ENCODE measurements at regions not wholly inside any gene's neighbourhood (a gene's known extent, or its start where the extent isn't known, plus 50 kb on each side); places are given as distances from the start of the nearest gene placed in this dataset.
A peak's percentile ranks its signal among the peaks of the same experiment; 100 is the strongest.

DNA sequence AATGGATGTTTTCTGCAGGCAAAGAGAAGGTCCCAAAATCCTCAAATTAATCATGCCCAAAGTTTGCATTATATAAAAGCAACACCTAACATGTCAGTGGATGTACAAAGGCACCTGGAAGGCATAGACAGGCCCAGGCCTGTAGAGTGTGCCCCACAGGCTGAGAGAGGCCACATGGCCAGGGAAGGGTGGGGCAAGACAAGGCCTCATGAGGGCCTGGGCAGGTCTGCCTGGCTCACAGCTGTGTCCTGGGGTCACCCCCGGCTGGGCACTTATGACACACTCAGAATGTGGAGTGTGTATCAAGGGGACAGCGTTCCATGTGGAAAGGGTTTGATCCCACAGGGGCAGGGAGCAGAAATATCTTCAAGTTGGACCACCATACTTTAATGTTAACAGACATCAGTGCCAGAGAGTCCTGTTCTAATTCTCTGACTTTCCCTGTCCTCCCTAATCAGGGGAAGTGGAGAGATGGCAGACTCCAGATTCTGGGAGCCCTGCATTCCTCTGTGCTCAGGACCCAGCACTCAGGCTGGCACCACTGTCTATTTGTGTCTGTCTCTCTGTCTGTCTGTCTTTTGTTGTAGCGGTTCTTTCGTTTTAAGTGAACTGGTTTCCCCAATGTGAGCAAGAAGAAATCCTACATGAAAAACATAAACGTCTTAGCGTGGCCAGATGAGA is 178.3 kb upstream of the FOXA2 start:
- DNase-seq (ENCODE audit: low spot score) (no peak), ATAC-seq (peak; percentile 56), FAIRE-seq (no peak)
- Histone ChIP-seq H3K9ac (ENCODE audit: insufficient read depth, low read depth, low read length) (no peak overlapping the region), H4K20me1 (ENCODE audit: insufficient read depth, low read length) (no peaks in the 10 kb centered on the region), H2AFZ (ENCODE audit: low read length) (no peak overlapping the region), H3K4me1 (ENCODE audit: insufficient read depth, low read length) (no peaks in the 10 kb centered on the region), H3K4me3 (replicated peaks in 1 of 3; ENCODE audit: insufficient read depth in 1 of 3, low read depth in 2 of 3, low read length in 3 of 3) (no peak overlapping the region), H3K9me3 (ENCODE audit: low read length) (no peaks in the 10 kb centered on the region), H3K79me2 (ENCODE audit: insufficient read depth, low read length) (no peaks in the 10 kb centered on the region), H3K27me3 (ENCODE audit: control insufficient read depth in 1 of 2, insufficient read depth in 2 of 2, low read length in 2 of 2) (peaks cover 0 to 4% of the 10 kb centered on the region in 2 experiments; a peak in 3 of 5 replicates), H3K27ac (ENCODE audit: extremely low read length, insufficient read depth, low read length) (no peak overlapping the region), H3K4me2 (ENCODE audit: low read depth, low read length) (no peak overlapping the region), H3K36me3 (replicated peaks in 1 of 2; ENCODE audit: control insufficient read depth in 1 of 2, insufficient read depth in 2 of 2, low read length in 2 of 2) (no peaks in the 10 kb centered on the region)
- CTCF ChIA-PET (ENCODE audit: low intra/inter-chr PET ratio, low total read pairs) = no interaction called here
- intact Hi-C loops (cut with micrococcal nuclease; ENCODE audit: unreplicated experiment) = no loop called here
- in situ Hi-C loops (cut with HindIII; ENCODE audit: extremely low pct_ligation_motif_present, low pct_unique_long_range_greater_than_20kb) = no loop called here
- WGBS (ENCODE audit: low lambda C conversion rate) = 31% methylated on average over 6 of the region's 6 CpGs
- TF ChIP-seq ZNF652 (CRISPR knock-in tag; IDR thresholded peaks at IDR 0.05; ENCODE audit: borderline replicate concordance, low read depth) (no peak), ZNF160 (CRISPR knock-in tag; IDR thresholded peaks at IDR 0.05) (no peak)
- BruUV-seq (replicated peaks) = no TSS peak
- POLR2A ChIA-PET = no interaction called here

DNA sequence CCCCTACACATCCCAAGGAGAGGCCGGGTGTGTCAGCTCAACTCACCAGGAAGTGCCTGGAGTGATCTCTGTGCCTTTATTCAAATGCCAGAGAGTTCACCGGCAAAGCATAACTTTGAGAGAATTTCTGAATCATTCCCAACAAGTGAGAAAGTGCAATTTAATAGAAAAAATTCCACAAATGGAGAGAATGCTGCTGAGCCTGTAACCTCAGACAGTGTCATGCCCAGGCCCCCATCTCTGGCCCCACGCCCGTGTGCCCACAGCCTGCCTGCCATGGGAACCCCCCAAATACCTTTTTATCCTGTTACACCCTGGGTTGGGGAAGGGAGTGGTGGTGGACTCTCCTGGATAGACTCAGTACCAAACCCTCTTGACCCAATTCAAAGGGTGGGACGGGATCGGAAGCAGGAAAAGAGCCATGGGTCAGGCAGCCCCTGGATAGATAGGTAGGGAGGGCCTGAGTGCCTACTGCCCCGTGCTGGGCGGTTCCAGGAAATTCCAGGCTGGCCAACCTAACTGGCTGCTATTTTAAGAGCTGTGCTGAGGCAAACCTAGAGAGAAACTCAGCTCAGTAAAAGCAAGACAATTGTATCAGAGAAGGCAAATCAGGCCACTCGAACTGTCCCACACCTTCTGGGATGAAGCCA is 179.0 kb upstream of the FOXA2 start:
- CTCF ChIA-PET (ENCODE audit: low intra/inter-chr PET ratio, low total read pairs) = no interaction called here
- no peak for FAIRE-seq

More for the DNA sequence above, 179.0 kb upstream of the FOXA2 start:
- peaks cover 0 to under 1% of the 10 kb centered on the region in 2 experiments; a peak in 2 of 5 replicates for H3K27me3 ChIP-seq (ENCODE audit: control insufficient read depth in 1 of 2, insufficient read depth in 2 of 2, low read length in 2 of 2)
- no TSS peak for BruUV-seq (replicated peaks)
- no peak overlapping the region for H3K4me2 ChIP-seq (ENCODE audit: low read depth, low read length)
- no peak overlapping the region for H2AFZ ChIP-seq (ENCODE audit: low read length)
- DNase-seq (ENCODE audit: low spot score) (no peak), ATAC-seq (no peak)
- in situ Hi-C loops (cut with HindIII; ENCODE audit: extremely low pct_ligation_motif_present, low pct_unique_long_range_greater_than_20kb) (no loop called here), intact Hi-C loops (cut with micrococcal nuclease; ENCODE audit: unreplicated experiment) (no loop called here)
- H3K9me3 ChIP-seq (ENCODE audit: low read length) = no peaks in the 10 kb centered on the region
- H4K20me1 ChIP-seq (ENCODE audit: insufficient read depth, low read length) = no peaks in the 10 kb centered on the region
- POLR2A ChIA-PET = no interaction called here
- no peaks in the 10 kb centered on the region for H3K36me3 ChIP-seq (replicated peaks in 1 of 2; ENCODE audit: control insufficient read depth in 1 of 2, insufficient read depth in 2 of 2, low read length in 2 of 2)
- H3K27ac ChIP-seq (ENCODE audit: extremely low read length, insufficient read depth, low read length) = no peak overlapping the region
- 18% methylated on average over 9 of the region's 9 CpGs for WGBS (ENCODE audit: low lambda C conversion rate)
- H3K9ac ChIP-seq (ENCODE audit: insufficient read depth, low read depth, low read length) = no peak overlapping the region
- H3K4me1 ChIP-seq (ENCODE audit: insufficient read depth, low read length) = no peaks in the 10 kb centered on the region
- H3K4me3 ChIP-seq (replicated peaks in 1 of 3; ENCODE audit: insufficient read depth in 1 of 3, low read depth in 2 of 3, low read length in 3 of 3) = no peak overlapping the region
- H3K79me2 ChIP-seq (ENCODE audit: insufficient read depth, low read length) = no peaks in the 10 kb centered on the region
- TF ChIP-seq, protein P1, sequence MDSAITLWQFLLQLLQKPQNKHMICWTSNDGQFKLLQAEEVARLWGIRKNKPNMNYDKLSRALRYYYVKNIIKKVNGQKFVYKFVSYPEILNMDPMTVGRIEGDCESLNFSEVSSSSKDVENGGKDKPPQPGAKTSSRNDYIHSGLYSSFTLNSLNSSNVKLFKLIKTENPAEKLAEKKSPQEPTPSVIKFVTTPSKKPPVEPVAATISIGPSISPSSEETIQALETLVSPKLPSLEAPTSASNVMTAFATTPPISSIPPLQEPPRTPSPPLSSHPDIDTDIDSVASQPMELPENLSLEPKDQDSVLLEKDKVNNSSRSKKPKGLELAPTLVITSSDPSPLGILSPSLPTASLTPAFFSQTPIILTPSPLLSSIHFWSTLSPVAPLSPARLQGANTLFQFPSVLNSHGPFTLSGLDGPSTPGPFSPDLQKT (CRISPR knock-in tag; IDR thresholded peaks at IDR 0.05; ENCODE audit: borderline replicate concordance) = no peak
- TF ChIP-seq HMGA1 (CRISPR knock-in tag; conservative IDR thresholded peaks at IDR 0.05) = no peak

Data from HepG2 (cell line).